ENCODE measurements at regions not wholly inside any gene's neighbourhood (a gene's known extent, or its start where the extent isn't known, plus 50 kb on each side); places are given as distances from the start of the nearest gene placed in this dataset.
"Not testable (repeated sequence)": the region's sequence is repeated elsewhere in the genome, so short reads cannot be mapped to it uniquely, and the experiment has no call there.

- DNase-seq (ENCODE audit: low spot score): no peak
- intact Hi-C loops (cut with DNase I): no loop called here
Observed at GRCh38 chr9:31336841-31337240, 1047.6 kb upstream of the ACO1 start.

- intact Hi-C loops (cut with DNase I): no loop called here
- no peak for DNase-seq (ENCODE audit: low spot score)
Observed at GRCh38 chr9:31347082-31347617, 1037.3 kb upstream of the ACO1 start.

- no peak for DNase-seq (ENCODE audit: low spot score)
- intact Hi-C loops (cut with DNase I): no loop called here
Observed at GRCh38 chr9:31355159-31355882, 1029.1 kb upstream of the ACO1 start.

DNA sequence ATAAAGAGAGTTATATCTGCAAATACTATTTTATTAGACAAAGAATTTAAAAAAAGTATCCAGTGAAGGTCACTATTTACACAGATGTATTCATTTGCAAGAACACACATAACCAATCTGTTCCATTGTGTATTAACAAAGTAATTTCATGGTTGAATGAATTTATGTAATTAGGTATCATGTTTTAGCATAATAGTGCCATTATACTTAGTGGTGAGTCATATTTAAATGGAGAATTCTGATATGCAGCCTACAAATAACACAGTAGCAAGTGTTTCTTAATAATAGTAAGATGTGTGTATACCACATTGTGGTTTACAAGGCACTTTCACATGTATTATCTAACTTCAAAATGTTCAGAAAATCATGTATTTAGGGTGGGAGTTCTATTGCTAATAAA, 1028.5 kb upstream of the ACO1 start:
- DNase-seq (ENCODE audit: low spot score): no peak
- intact Hi-C loops (cut with DNase I): no loop called here

GRCh38 chr9:31359071-31359470, 1025.4 kb upstream of the ACO1 start:
- no peak for DNase-seq (ENCODE audit: low spot score)
- intact Hi-C loops (cut with DNase I): no loop called here

DNA sequence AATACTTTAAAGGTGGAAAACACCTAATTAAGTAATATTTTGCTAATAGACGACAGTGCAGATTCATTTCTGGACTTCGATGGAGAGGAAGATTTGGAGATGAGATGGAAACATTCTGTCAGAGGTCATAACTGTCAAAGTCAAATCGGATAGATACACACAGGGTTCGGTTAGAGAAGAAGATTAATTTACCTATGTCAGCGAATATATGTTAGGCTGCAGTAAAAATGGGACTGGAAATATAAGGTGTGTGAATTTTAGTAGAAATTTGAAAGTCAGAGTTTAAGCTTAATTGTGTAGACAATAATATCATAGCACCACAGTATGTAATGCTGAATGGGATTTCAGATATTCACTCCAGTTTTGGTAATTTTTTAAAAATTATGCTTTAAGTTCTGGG, 1020.3 kb upstream of the ACO1 start:
- no peak for DNase-seq (ENCODE audit: low spot score)
- intact Hi-C loops (cut with DNase I): no loop called here

DNA sequence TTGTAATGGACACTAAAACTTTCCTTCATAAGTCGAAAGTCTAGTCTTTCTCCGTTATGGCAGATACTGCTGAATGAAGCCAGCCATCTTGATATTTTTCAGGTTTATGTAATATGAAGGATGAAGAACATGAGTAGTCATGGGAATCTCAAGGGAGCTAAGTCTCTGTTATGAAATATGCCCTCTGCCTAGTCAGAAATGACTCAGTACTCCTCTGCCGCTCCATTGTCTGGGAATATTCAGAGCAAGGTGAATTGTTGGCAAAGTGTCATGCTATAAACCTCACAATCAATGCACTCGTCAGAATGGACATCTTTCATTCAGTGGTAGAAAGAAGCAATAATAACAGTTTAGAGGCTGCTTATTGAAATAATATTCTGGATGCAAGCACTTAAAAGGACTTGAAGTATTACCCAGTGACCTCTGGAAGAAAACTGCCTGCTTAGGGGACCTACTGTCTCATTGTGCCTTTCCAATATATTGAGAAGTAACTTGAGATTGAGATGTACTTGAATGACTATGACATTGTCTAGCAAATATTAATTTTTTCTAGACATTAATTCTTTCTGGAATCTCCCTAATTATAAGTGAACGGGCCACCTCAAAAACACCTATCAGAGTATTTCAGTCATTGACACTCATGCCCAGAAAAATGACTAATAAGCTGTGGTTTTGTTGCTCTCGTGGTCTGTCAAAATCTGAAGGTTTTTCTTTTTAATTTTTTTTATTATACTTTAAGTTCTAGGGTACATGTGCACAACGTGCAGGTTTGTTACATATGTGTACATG, 1011.5 kb upstream of the ACO1 start:
- DNase-seq (ENCODE audit: low spot score): no peak
- intact Hi-C loops (cut with DNase I): no loop called here

- intact Hi-C loops (cut with DNase I): no loop called here
- no peak for DNase-seq (ENCODE audit: low spot score)
Observed at GRCh38 chr9:31377358-31377757, 1007.1 kb upstream of the ACO1 start.

GRCh38 chr9:31388660-31389059, 995.8 kb upstream of the ACO1 start:
- intact Hi-C loops (cut with DNase I): no loop called here
- DNase-seq (ENCODE audit: low spot score): no peak

- no peak for DNase-seq (ENCODE audit: low spot score)
- intact Hi-C loops (cut with DNase I): no loop called here
Observed at GRCh38 chr9:31389075-31389474, 995.4 kb upstream of the ACO1 start.

- DNase-seq (ENCODE audit: low spot score): no peak
- intact Hi-C loops (cut with DNase I): no loop called here
Observed at GRCh38 chr9:31390403-31391025, 993.9 kb upstream of the ACO1 start.

DNA sequence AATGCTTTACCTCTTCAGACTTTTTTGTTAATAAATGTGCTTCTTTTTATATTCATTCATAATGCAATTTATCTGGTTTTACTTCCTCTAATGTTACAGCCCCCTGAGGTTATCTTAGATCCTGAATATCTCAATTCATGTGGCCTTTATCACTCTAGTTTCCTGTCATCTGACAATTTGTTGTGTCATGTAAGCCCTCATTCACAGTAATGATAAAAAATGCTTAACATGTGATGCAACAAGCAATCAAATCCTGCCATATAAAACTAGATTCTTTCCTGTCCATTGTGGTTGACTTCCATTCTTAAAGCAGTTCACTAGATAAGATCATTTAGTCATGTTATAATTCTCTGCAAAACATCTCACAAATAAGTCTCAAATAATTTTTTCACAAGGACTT, 991.2 kb upstream of the ACO1 start:
- intact Hi-C loops (cut with DNase I): no loop called here
- no peak for DNase-seq (ENCODE audit: low spot score)

DNA sequence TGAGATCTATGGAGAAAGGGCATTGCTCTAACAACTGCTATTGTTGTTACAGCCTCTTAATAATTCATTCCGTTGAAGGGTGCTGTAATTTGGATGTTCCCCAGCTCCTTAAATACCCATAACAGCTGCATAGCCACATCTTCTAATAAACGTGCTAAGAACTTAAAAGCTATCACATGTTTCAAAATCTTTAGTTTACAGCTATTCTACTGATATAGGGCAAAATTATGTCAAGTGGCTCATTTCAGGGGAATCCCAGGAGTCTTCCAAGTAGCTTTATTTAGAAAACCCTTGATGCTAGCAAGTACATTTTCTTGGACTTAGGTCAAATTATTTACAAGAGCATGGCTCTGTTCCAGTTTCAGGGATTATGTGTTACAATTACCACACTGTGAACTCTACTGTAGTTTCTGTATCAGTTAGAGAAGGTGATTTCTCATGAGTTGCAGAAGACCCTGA, 990.4 kb upstream of the ACO1 start:
- intact Hi-C loops (cut with DNase I): no loop called here
- DNase-seq (ENCODE audit: low spot score): no peak

GRCh38 chr9:31412081-31412480, 972.4 kb upstream of the ACO1 start:
- DNase-seq (ENCODE audit: low spot score): no peak
- intact Hi-C loops (cut with DNase I): no loop called here

GRCh38 chr9:31415164-31415563, 969.3 kb upstream of the ACO1 start:
- DNase-seq (ENCODE audit: low spot score): no peak
- intact Hi-C loops (cut with DNase I): no loop called here

GRCh38 chr9:31418419-31418818, 966.0 kb upstream of the ACO1 start:
- no peak for DNase-seq (ENCODE audit: low spot score)
- intact Hi-C loops (cut with DNase I): no loop called here

- intact Hi-C loops (cut with DNase I); DNase-seq (ENCODE audit: low spot score): not testable (repeated sequence)
Observed at GRCh38 chr9:31443630-31444457, 940.6 kb upstream of the ACO1 start.

GRCh38 chr9:31445357-31445756, 939.1 kb upstream of the ACO1 start:
- intact Hi-C loops (cut with DNase I): no loop called here
- DNase-seq (ENCODE audit: low spot score): no peak

GRCh38 chr9:31445960-31446359, 938.5 kb upstream of the ACO1 start:
- no peak for DNase-seq (ENCODE audit: low spot score)
- intact Hi-C loops (cut with DNase I): no loop called here

Measured in posterior vena cava (tissue), 2 donors.